Astrocyte of the cerebellum (primary cell): ENCODE measurements at regions not wholly inside any gene's neighbourhood (a gene's known extent, or its start where the extent isn't known, plus 50 kb on each side); places are given as distances from the start of the nearest gene placed in this dataset.
"Not testable (repeated sequence)": the region's sequence is repeated elsewhere in the genome, so short reads cannot be mapped to it uniquely, and the experiment has no call there.

Source experiments
- DNase-seq: peaks from one replicate; pipeline ENCODE4 v3.0.0-alpha.2; 2011; ENCODE audit warnings: low read depth
- H3K4me3 ChIP-seq: 2 replicates; pipeline ENCODE4 v1.5.1; 2011; ENCODE audit warnings: mild to moderate bottlenecking, low read depth, low read length, moderate library complexity
- CTCF ChIP-seq: IDR thresholded peaks from 2 replicates; pipeline ENCODE4 v1.5.1; 2012; ENCODE audit warnings: low read length, low read depth, moderate library complexity, mild to moderate bottlenecking; ENCODE audit errors: missing control alignments
- in situ Hi-C: cut with HindIII; loops from 2 replicates; pipeline ENCODE4 v1.10.0; 2017; ENCODE audit warnings: low sequenced_read_pairs

- TF ChIP-seq CTCF, result no peak
- H3K4me3 ChIP-seq, result no peak overlapping the region
- DNase-seq, result no peak
- in situ Hi-C loops, result no loop called here
Measured at GRCh38 chr10:6796231-6796630, 216.2 kb upstream of the PRKCQ start.

GRCh38 chr10:6795541-6795940, 215.5 kb upstream of the PRKCQ start:
- DNase-seq, result no peak
- in situ Hi-C loops, result no loop called here
- H3K4me3 ChIP-seq, result no peak overlapping the region
- TF ChIP-seq CTCF, result no peak

GRCh38 chr10:6794841-6795240, 214.8 kb upstream of the PRKCQ start:
- H3K4me3 ChIP-seq, in situ Hi-C loops, DNase-seq: not testable (repeated sequence)

- no peak overlapping the region for H3K4me3 ChIP-seq
- in situ Hi-C loops, result no loop called here
- no peak for TF ChIP-seq CTCF
- no peak for DNase-seq
Measured at GRCh38 chr10:6794441-6794840, 214.4 kb upstream of the PRKCQ start.

DNA sequence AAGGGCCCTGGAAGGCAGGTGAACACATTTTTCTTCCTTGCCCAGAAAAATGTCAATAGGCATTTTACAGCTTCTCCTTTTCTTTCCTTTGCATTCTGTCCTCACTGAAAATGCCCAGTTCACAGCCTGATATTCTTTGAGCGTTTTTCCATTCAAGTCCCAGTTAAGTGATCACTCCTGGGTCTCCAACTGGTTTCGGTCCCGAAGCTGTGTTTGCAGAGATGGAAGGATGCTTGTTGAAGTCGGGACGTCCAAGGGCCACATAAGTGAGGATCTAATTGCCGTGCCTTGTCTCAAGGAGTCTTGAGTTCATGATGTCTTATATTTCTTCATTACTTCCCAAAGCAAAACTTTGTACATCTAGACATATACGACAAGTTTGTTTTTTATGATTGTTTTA, 208.7 kb upstream of the PRKCQ start:
- H3K4me3 ChIP-seq, result no peak overlapping the region
- in situ Hi-C loops, result no loop called here
- TF ChIP-seq CTCF, result no peak
- DNase-seq, result no peak

GRCh38 chr10:6788231-6788630, 208.2 kb upstream of the PRKCQ start:
- no peak for TF ChIP-seq CTCF
- no peak for DNase-seq
- H3K4me3 ChIP-seq, result no peak overlapping the region
- in situ Hi-C loops, result no loop called here

GRCh38 chr10:6787718-6788117, 207.6 kb upstream of the PRKCQ start:
- TF ChIP-seq CTCF, result no peak
- in situ Hi-C loops, result no loop called here
- no peak overlapping the region for H3K4me3 ChIP-seq

More at GRCh38 chr10:6787718-6788117, 207.6 kb upstream of the PRKCQ start:
- no peak for DNase-seq
